H1 (cell line): ENCODE measurements at regions not wholly inside any gene's neighbourhood (a gene's known extent, or its start where the extent isn't known, plus 50 kb on each side); places are given as distances from the start of the nearest gene placed in this dataset.
A peak's percentile ranks its signal among the peaks of the same experiment; 100 is the strongest.

Experiments
- CTCF ChIA-PET: fragments of 300-600 bp; sonication (Branson Sonifier 250); formaldehyde crosslinking; loops from one replicate; lab custom pipeline; 2021; ENCODE audit not compliant: partially characterized antibody; lab: Charles Lee
- POLR2A ChIA-PET: fragments of 300-600 bp; sonication (Branson Sonifier 250); formaldehyde crosslinking; loops from one replicate; lab custom pipeline; 2021; ENCODE audit warnings: inconsistent platforms; ENCODE audit not compliant: partially characterized antibody; lab: Charles Lee
- DNase-seq, 2 experiments: peaks; one replicate each; pipeline versions ENCODE4 v3.0.0 to v3.0.0-alpha.2; 2010 to 2022; ENCODE audit warnings: low spot score in 2 of 2, low read depth in 1 of 2, mixed read lengths in 1 of 2
- FAIRE-seq: peaks from 2 replicates; lab custom pipeline; 2011; peaks lifted over from hg19 to GRCh38; lab: Jason Lieb, UNC
- H2AFZ ChIP-seq: 2 replicates; pipeline ENCODE4 v1.8.1; 2012; ENCODE audit warnings: low read length, inconsistent platforms
- H2AK5ac ChIP-seq: 2 replicates; pipeline ENCODE4 v1.6.1; 2013; ENCODE audit warnings: low read depth, low read length
- H2BK120ac ChIP-seq: replicated peaks from 2 replicates; pipeline ENCODE3; 2013; ENCODE audit warnings: low read depth, low read length, inconsistent platforms
- H2BK12ac ChIP-seq: 2 replicates; pipeline ENCODE4 v1.6.1; 2013; ENCODE audit warnings: low read depth, low read length
- H2BK15ac ChIP-seq: 2 replicates; pipeline ENCODE4 v1.6.1; 2013; ENCODE audit warnings: low read length
- H2BK20ac ChIP-seq: 2 replicates; pipeline ENCODE4 v1.6.1; 2013; ENCODE audit warnings: low read length
- H2BK5ac ChIP-seq: 2 replicates; pipeline ENCODE4 v1.6.1; 2013; ENCODE audit warnings: low read depth, low read length
- H3K14ac ChIP-seq: 2 replicates; pipeline ENCODE4 v1.6.1; 2013; ENCODE audit warnings: inconsistent platforms; ENCODE audit not compliant: insufficient read length
- H3K18ac ChIP-seq: 2 replicates; pipeline ENCODE4 v1.6.1; 2013; ENCODE audit warnings: low read length; ENCODE audit errors: extremely low read depth
- H3K23ac ChIP-seq: 2 replicates; pipeline ENCODE4 v1.6.1; 2013; ENCODE audit warnings: inconsistent platforms; ENCODE audit not compliant: insufficient read length
- H3K23me2 ChIP-seq: 2 replicates; pipeline ENCODE4 v1.6.1; 2013; ENCODE audit warnings: low read depth, low read length
- H3K27ac ChIP-seq: 2 replicates; pipeline ENCODE4 v1.6.1; 2011; ENCODE audit warnings: low read depth, low read length, inconsistent platforms
- H3K27me3 ChIP-seq, 4 experiments: replicated peaks in 1 of 4; 1 replicate in 1 of 4; 2 replicates in 3 of 4; pipeline versions ENCODE4 v1.6.1 to v1.8.1; 2011 to 2013; ENCODE audit warnings: low read length in 3 of 4, mild to moderate bottlenecking in 3 of 4, inconsistent platforms in 2 of 4, mixed read lengths in 2 of 4, moderate library complexity in 1 of 4; ENCODE audit not compliant: control insufficient read depth in 3 of 4, insufficient read depth in 3 of 4; ENCODE audit errors: extremely low read depth in 1 of 4
- H3K36me3 ChIP-seq, 4 experiments: 2 replicates each; pipeline versions ENCODE4 v1.6.1 to v1.8.1; 2011 to 2013; ENCODE audit warnings: mild to moderate bottlenecking in 4 of 4, low read length in 3 of 4, moderate library complexity in 2 of 4, control low read depth in 1 of 4, inconsistent platforms in 1 of 4; ENCODE audit not compliant: insufficient read depth in 4 of 4, control insufficient read depth in 2 of 4
- H3K4ac ChIP-seq: replicated peaks from 2 replicates; pipeline ENCODE3; 2013; ENCODE audit warnings: low read length, low read depth, mixed read lengths, inconsistent platforms; ENCODE audit not compliant: insufficient read length
- H3K4me1 ChIP-seq, 4 experiments: replicated peaks in 1 of 4; 1 replicate in 1 of 4; 2 replicates in 3 of 4; pipeline versions ENCODE4 v1.6.1 to v1.8.1; 2011 to 2013; ENCODE audit warnings: low read length in 3 of 4, inconsistent platforms in 2 of 4, mixed read lengths in 1 of 4; ENCODE audit not compliant: insufficient read depth in 4 of 4, control insufficient read depth in 3 of 4
- H3K4me2 ChIP-seq, 2 experiments: 2 replicates each; pipeline versions ENCODE4 v1.6.1 to v1.8.1; 2011 to 2013; ENCODE audit warnings: low read depth in 2 of 2, low read length in 2 of 2, control low read depth in 1 of 2, inconsistent platforms in 1 of 2, mild to moderate bottlenecking in 1 of 2; ENCODE audit not compliant: insufficient read depth in 1 of 2
- H3K4me3 ChIP-seq, 4 experiments: fragments of 200-600, 300-600 bp in 1 of 4; sonication (generic), shearing (Covaris generic), sonication (Bioruptor Twin) in 1 of 4; 2 replicates each; pipeline versions ENCODE4 v1.5.1 to v1.8.1; 2011 to 2016; ENCODE audit warnings: low read length in 4 of 4, low read depth in 3 of 4, control low read depth in 2 of 4, inconsistent platforms in 2 of 4, mild to moderate bottlenecking in 2 of 4, mixed read lengths in 1 of 4, moderate library complexity in 1 of 4; ENCODE audit not compliant: insufficient read depth in 2 of 4; ENCODE audit errors: extremely low read depth in 1 of 4
- H3K56ac ChIP-seq: replicated peaks from 2 replicates; pipeline ENCODE3; 2013; ENCODE audit warnings: low read depth, mild to moderate bottlenecking, mixed read lengths, low read length, inconsistent platforms; ENCODE audit not compliant: insufficient read length
- H3K79me1 ChIP-seq: 2 replicates; pipeline ENCODE4 v1.6.1; 2013; ENCODE audit warnings: low read depth, low read length, control low read depth
- H3K79me2 ChIP-seq, 2 experiments: 2 replicates each; pipeline versions ENCODE4 v1.6.1 to v1.8.1; 2012 to 2013; ENCODE audit warnings: low read length in 2 of 2, mild to moderate bottlenecking in 2 of 2, inconsistent platforms in 1 of 2; ENCODE audit not compliant: insufficient read depth in 2 of 2, control insufficient read depth in 1 of 2
- H3K9ac ChIP-seq, 4 experiments: replicated peaks in 1 of 4; 1 replicate in 1 of 4; 2 replicates in 3 of 4; pipeline versions ENCODE4 v1.6.1 to v1.8.1; 2011 to 2013; ENCODE audit warnings: low read depth in 3 of 4, low read length in 3 of 4, control low read depth in 2 of 4, mild to moderate bottlenecking in 2 of 4, moderate library complexity in 2 of 4, inconsistent platforms in 1 of 4; ENCODE audit errors: extremely low read depth in 1 of 4
- H3K9me3 ChIP-seq, 2 experiments: 2 replicates each; pipeline versions ENCODE4 v1.6.1 to v1.8.1; 2012 to 2013; ENCODE audit warnings: mild to moderate bottlenecking in 2 of 2, moderate library complexity in 2 of 2, control low read depth in 1 of 2, inconsistent platforms in 1 of 2, low read depth in 1 of 2, low read length in 1 of 2, mixed read lengths in 1 of 2; ENCODE audit not compliant: insufficient read depth in 2 of 2
- H4K20me1 ChIP-seq, 2 experiments: replicated peaks in 1 of 2; 2 replicates each; pipeline versions ENCODE3 to v1.8.1; 2011 to 2013; ENCODE audit warnings: inconsistent platforms in 2 of 2, low read length in 2 of 2, mild to moderate bottlenecking in 1 of 2; ENCODE audit not compliant: insufficient read depth in 2 of 2, control insufficient read depth in 1 of 2
- H4K5ac ChIP-seq: 2 replicates; pipeline ENCODE4 v1.6.1; 2013; ENCODE audit warnings: low read length, low read depth, mixed read lengths, inconsistent platforms; ENCODE audit not compliant: insufficient read length
- H4K8ac ChIP-seq: 2 replicates; pipeline ENCODE4 v1.8.0; 2013; ENCODE audit warnings: mild to moderate bottlenecking, moderate library complexity, low read length, inconsistent platforms; ENCODE audit not compliant: insufficient read depth; ENCODE audit errors: extremely low read depth
- H4K91ac ChIP-seq: replicated peaks from 2 replicates; pipeline ENCODE3; 2013; ENCODE audit warnings: low read length, mixed read lengths, inconsistent platforms; ENCODE audit not compliant: insufficient read length
- SRF ChIP-seq: IDR thresholded peaks from 2 replicates; pipeline ENCODE4 v1.6.1; 2011; ENCODE audit warnings: mild to moderate bottlenecking, low read depth, low read length, moderate library complexity
- ZNF274 ChIP-seq: IDR thresholded peaks from 2 replicates; pipeline ENCODE4 v1.7.0; 2012; ENCODE audit warnings: low read length, borderline replicate concordance; ENCODE audit errors: extremely low read depth
- WGBS, 2 experiments: shearing (Covaris generic) in 1 of 2; methylation state at CpG; one replicate each; pipeline versions ENCODE4 v1.1.6 to v1.1.7; 2013 to 2015; ENCODE audit warnings: low lambda C conversion rate in 2 of 2, mixed read lengths in 2 of 2, inconsistent platforms in 1 of 2, low coverage in 1 of 2, missing lambda C conversion rate in 1 of 2; ENCODE audit not compliant: insufficient replicate concordance in 2 of 2, insufficient coverage in 1 of 2, insufficient read length in 1 of 2; ENCODE audit errors: extremely low coverage in 1 of 2, missing lambda C conversion rate in 1 of 2; 5-methylcytosine and 5-hydroxymethylcytosine counted together
- TF ChIP-seq, protein P1 (sequence below): IDR thresholded peaks from 2 replicates; pipeline ENCODE4 v1.6.1; 2011; ENCODE audit warnings: low read depth, mild to moderate bottlenecking, low read length; ENCODE audit not compliant: insufficient read depth

DNA sequence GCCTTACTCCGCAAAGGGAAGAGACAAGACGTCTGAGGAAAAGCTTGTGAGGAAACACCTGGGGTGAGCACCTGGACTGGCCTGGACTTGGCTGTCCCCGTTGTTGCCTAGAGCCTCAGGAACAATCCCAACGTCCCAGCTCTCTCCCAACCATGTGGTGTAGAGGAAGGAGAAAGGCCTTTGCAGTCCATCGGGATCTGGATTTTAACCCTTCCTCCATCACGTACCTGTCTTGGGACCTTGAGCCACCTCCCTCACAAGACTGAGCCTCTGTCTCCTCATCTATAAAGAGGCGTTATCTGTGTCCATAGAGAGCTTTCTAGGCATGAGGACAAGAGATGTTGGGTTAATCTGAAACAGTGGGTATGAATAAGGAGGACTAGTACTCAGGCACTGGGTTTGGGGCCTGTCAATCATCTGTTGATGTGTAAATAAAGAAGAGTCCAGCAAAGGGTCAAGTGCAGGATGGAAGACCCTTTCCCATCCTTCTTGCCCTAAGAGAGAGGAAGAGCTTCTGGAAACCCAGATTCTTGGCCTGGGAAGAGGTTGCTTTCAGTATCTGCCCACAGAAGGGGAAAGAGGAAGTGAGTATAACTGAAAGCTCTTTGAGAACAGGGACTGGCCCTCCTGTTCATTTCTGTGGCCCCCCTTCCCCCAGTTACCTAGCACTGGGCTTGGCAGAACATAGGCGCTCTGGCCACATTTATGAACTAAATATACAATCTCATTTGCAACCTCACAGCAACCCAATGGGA lies 137.1 kb downstream of the PJA1 start:
- H2AK5ac ChIP-seq: no peak overlapping the region
- no peak overlapping the region for H4K8ac ChIP-seq
- TF ChIP-seq, protein P1, sequence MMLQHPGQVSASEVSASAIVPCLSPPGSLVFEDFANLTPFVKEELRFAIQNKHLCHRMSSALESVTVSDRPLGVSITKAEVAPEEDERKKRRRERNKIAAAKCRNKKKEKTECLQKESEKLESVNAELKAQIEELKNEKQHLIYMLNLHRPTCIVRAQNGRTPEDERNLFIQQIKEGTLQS: no peak
- TF ChIP-seq SRF (no peak), ZNF274 (no peak)
- H3K56ac ChIP-seq: no peak overlapping the region
- H2BK120ac ChIP-seq: no peak overlapping the region
- H3K27ac ChIP-seq: no peak overlapping the region
- POLR2A ChIA-PET: no interaction called here
- DNase-seq (peak in 1 of 2 experiments; percentile 7), FAIRE-seq (no peak)
- H2AFZ ChIP-seq: no peak overlapping the region
- H4K5ac ChIP-seq: no peak overlapping the region
- H2BK20ac ChIP-seq: no peak overlapping the region
- no peaks in the 10 kb centered on the region for H3K79me1 ChIP-seq
- no peaks in the 10 kb centered on the region for H3K23me2 ChIP-seq
- no peak overlapping the region for H3K4me2 ChIP-seq
- CTCF ChIA-PET: interaction anchor here (0.8 to 3.9 kb wide), 4 partner anchors 200 to 262 kb away, joined by 3 to 13 read pairs (median 4); partner anchors contain the start of gene EFNB1
- H4K20me1 ChIP-seq: no peaks in the 10 kb centered on the region
- no peak overlapping the region for H2BK5ac ChIP-seq
- no peaks in the 10 kb centered on the region for H3K36me3 ChIP-seq
- H3K9ac ChIP-seq: no peak overlapping the region
- H3K4me1 ChIP-seq: peaks cover 0 to 5% (median 2%) of the 10 kb centered on the region in 4 experiments; a peak in 4 of 7 replicates
- H3K27me3 ChIP-seq: no peaks in the 10 kb centered on the region
- 85% methylated on average over 4 of the region's 8 CpGs; no CpG with 5 or more reads in 1 of the 2 experiments for WGBS, 2 experiments
- H4K91ac ChIP-seq: no peak overlapping the region
- no peaks in the 10 kb centered on the region for H3K9me3 ChIP-seq
- no peak overlapping the region for H3K18ac ChIP-seq
- H2BK12ac ChIP-seq: 0 out of 2 replicates have a peak overlapping the region, but pooled peaks have one; percentile 68
- no peak overlapping the region for H3K4ac ChIP-seq
- no peak overlapping the region for H3K14ac ChIP-seq
- H2BK15ac ChIP-seq: no peak overlapping the region
- no peak overlapping the region for H3K23ac ChIP-seq
- H3K4me3 ChIP-seq: no peak overlapping the region
- H3K79me2 ChIP-seq: no peaks in the 10 kb centered on the region
